HG03571 (cell line): ENCODE measurements at regions not wholly inside any gene's neighbourhood (a gene's known extent, or its start where the extent isn't known, plus 50 kb on each side); places are given as distances from the start of the nearest gene placed in this dataset.

Experiments used
- ATAC-seq: cut with Tn5 transposase; IDR thresholded peaks from one replicate; pipeline ENCODE4 v1.9.1; 2021; ENCODE audit not compliant: unreplicated experiment

GRCh38 chr5:114238771-114239313 is 123.0 kb upstream of the KCNN2 start:
- no peak for ATAC-seq

DNA sequence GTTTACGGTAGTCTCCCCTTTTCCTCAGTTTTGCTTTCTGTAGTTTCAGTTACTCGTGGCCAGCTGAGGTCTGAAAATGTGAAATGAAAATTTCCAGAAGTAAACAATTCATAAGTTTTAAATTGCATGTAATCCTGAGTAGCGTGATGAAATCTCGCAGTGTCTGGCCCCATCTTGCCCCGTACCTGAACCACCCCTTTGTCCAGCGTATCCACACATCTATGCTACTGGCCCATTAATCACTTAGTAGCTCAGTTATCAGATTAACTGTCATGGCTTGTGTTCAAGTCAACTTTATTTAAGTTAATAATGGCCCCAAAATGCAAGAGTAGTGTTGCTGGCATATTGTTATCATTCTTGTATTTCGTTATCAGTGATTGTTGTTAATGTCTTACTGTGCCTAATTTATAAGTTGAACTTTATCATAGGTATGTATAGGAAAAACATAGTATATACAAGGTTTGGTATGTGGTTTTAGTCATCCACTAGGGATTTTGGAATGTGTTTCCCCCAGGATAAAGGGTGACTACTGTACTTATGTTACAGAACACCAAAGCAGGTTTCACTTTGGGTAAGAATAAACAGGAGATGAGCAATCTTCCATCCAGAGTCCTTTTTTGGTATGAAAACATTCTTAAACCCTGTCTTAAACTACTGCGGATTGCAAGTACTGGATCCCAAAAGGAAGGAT is 118.4 kb upstream of the KCNN2 start:
- ATAC-seq = no peak

DNA sequence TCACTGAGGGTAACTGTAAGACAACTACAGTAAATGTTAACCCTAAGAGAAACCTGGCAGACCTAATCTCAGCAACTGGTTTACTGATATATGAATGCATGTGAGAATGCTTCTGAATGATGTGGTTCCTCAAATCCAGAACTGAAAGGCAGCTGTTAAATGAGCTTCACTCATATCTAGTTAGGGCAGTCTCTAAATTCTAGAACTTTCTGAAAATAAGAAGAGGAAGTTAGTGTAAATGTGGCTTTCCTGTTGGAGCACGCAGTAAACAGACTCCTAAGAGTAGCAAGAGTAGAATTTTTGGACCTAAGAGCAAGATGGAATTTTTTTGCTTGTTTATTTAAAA is 117.9 kb upstream of the KCNN2 start:
- ATAC-seq = no peak

DNA sequence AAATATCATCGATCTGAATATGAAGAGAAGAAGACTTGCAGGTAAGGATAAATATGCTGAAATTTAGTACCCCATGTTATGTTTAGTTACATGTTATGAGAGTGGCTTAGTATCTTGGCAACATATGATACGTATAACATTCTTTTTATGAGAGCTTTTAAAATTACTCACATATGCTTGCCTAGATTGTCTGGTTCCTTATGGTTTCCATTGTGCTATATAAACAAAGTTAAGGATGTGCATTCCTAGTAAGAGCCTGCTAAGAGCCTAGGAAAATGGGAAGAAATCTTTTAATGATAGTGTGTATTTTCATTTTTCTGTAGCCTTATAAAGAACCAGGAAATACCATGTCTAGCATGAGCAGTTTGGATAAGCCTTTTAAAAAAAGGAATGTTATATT is 112.0 kb upstream of the KCNN2 start:
- ATAC-seq = no peak

- no peak for ATAC-seq
These were observed 111.3 kb upstream of the KCNN2 start for GRCh38 chr5:114250536-114250935.

- no peak for ATAC-seq
These were observed 109.6 kb upstream of the KCNN2 start for GRCh38 chr5:114252226-114252625.

DNA sequence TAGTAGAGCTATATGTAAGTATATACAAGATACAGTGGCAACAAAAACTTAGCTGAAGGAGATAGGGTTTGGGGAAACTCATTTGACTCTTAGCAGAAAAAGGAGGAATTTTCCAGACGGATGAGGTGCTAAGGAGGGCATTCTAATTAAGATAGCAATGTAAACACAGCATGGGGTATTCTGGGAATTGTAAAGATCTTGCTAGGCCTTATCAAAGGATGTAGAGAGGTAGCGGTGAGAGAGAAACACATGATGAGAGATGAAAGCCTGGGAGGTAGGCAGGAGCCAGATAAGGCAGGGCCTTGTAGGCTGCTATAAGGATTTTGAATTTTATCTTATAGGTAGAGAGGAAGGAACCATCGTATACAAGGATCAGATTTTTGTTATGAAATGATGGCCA is 106.6 kb upstream of the KCNN2 start:
- no peak for ATAC-seq

DNA sequence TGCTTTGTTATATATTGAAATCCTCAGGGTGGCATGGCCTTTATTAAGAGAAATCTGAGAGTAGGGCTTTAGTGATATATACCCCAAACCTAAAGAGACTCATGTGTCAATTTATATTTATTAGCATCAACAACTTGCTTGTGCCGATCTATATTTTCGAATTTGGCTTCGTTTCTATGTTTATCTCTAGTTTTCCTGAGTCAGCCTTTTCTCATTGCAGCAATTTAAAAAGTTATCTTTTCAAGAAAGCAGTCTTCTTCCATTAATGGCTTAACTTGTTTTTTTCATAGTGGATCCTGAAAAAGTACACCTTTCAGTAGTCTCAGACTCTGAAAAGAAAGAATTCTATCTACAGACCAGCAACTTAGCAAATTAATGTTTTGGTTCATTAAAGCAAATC is 99.9 kb upstream of the KCNN2 start:
- no peak for ATAC-seq

DNA sequence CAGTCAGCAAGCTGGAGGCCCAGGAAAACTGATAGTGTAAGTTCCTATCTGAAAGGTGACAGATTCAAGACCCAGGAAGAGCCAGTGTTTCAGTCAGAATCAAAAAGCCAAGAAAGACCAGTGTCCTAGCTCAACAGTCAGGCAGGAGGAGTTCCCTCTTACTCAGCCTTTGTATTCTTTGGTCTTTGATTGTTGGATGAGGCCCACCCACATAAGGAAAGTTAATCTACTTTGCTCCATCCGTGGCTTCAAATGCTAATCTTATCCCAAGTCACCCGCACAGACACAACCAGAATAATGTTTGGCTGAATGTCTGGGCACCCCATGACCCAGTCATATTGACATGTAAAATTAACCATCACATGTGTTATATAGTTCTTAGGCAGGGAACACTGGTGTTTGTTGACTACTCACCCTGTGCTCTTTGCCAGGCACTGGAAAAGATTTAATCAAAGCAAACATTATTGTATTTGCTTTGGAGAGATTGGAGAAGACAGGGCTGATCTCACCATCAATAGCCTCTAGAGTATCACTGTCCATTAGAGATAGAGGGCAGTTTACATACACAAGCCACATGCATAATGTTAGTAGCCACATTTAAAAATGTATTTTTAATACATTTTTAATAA is 96.3 kb upstream of the KCNN2 start:
- ATAC-seq = no peak

DNA sequence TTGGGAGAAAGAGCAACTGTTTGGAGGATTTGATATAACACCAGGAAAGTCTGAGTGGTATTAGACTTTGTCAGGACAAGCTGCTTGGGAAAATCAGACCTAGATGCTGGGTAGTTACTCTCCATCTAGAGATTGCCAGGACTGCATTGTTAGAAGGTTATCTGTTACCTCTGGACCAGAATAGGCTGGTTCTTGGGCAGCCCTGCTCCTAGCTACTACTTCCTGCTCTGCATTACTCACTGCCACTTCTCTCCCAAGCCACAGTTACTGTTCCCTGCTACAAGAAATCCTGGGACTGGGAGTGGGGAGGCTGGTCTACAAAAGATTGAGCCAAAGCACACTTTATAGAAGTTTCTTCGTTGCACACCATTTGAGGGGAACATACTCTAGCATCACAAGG is 95.5 kb upstream of the KCNN2 start:
- ATAC-seq = no peak

GRCh38 chr5:114296191-114296590 is 65.7 kb upstream of the KCNN2 start:
- no peak for ATAC-seq

DNA sequence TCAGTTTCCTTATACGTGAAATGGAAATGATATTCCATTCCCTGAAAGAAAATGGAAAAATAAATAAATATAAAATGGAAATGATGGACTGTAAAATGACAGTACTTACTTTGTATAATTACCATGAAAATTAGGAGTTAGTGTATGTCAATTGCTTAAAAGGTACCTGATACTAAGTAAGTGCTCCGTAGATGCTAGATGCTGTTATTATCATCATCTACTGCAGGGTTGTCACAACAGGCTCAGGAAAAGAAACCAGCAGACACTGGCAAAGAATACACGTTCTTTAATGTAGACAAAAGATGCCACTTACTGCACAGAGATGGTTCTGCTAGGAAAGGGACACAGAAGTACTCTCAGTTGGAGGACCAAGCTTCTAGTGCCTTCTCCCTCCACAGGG is 64.0 kb upstream of the KCNN2 start:
- ATAC-seq = no peak

GRCh38 chr5:114305402-114306207 is 56.3 kb upstream of the KCNN2 start:
- ATAC-seq = no peak

DNA sequence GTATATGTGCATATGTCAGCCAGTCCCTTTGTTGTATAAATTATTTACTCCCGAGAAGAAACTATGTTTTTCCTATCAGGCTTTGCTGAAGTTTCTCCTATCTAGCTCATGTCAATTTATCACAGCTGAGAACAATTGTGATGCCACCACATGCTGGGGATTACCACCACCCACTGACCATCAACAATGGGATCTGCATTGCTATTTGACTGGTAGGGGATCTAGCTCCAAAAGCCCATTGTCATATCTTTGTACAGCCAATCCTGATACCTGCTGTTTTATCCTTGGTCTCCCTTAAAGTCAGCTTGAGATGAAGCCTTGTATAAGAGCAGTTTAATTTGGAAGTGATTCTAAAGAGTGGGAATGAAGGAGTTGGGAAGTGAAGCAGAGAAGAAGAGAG is 53.9 kb upstream of the KCNN2 start:
- ATAC-seq = no peak

DNA sequence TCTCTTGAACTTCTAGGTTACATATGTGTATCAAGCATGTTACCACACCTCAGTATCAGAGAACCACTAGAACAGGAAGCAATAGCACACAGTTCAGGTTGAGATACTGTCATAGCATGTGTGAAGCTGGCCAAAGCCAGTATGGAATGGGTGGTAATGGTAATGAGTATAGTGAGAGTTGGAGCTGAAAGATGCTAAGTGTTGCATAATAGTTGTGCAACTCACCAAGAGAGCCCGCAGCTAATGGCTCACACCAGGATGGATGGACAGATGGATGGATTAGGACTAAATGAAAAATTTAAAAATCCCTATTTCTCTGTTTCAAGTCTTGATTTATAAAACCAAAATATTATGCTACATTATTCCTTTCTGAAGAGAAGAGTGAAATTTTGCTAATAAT is 53.4 kb upstream of the KCNN2 start:
- ATAC-seq = no peak

GRCh38 chr5:114310666-114311065 is 51.2 kb upstream of the KCNN2 start:
- no peak for ATAC-seq

DNA sequence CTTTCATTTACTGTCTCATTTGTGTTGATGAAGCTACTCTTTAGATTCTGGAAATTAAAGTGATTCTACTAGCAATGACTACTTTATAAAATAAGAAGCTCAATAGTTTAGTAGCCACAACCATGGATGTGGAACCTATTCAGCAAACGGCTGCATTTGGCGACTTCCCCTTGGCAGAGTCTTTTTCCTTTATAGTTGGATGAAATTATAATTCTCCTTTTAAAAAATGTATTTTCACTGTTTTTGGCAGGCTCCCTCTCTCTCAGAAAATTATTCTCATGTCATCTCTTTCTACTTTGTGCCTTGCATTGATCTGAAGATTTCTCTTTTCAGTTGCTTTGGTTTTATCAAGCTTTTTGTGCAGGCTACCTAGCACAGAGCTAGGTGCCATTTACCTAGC is 50.6 kb upstream of the KCNN2 start:
- ATAC-seq = no peak

DNA sequence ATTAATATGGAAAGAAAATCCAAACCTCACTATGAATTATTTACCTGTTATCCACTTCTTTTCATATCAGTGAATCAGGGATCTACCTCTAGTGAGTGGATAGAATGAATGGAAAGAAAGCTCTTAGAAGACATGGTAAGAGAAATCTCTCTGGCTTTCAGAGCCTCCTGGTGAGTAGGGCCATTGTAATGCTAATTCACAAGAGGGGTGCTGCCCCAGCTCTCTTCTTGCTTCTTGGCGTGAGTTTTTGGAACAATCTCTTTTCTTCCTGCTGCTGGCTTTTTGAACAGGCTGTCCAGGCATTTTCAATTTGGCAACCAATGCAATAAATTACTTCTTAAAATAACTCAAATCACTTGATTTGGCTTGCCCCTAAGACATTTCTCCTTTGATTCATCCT is 49.9 kb upstream of the KCNN2 start:
- ATAC-seq = no peak
